Fibroblast of skin of abdomen (primary cell): ENCODE measurements at regions not wholly inside any gene's neighbourhood (a gene's known extent, or its start where the extent isn't known, plus 50 kb on each side); places are given as distances from the start of the nearest gene placed in this dataset.

Experiments
- DNase-seq: peaks from one replicate; pipeline ENCODE4 v3.0.0-alpha.2; 2013

DNA sequence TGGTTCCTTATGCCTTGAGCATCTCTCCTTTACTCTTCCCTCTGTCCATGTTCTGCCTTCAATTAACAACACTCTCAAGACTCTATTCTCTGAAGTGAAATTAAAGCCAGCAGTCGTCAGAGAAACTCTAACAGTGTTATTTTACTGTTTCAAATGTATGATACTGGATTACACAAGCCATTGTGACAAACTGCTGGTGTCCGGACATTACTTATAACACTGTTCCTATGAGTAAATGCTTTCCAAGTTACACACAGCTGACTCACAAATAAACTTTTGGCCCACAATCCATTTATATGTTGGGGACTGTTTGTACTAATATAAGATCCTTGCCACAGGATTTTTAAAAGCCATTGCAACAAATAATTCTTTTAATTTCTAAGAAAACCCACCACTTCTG, 63.2 kb upstream of the GHR start:
- DNase-seq = peak; percentile 36

DNA sequence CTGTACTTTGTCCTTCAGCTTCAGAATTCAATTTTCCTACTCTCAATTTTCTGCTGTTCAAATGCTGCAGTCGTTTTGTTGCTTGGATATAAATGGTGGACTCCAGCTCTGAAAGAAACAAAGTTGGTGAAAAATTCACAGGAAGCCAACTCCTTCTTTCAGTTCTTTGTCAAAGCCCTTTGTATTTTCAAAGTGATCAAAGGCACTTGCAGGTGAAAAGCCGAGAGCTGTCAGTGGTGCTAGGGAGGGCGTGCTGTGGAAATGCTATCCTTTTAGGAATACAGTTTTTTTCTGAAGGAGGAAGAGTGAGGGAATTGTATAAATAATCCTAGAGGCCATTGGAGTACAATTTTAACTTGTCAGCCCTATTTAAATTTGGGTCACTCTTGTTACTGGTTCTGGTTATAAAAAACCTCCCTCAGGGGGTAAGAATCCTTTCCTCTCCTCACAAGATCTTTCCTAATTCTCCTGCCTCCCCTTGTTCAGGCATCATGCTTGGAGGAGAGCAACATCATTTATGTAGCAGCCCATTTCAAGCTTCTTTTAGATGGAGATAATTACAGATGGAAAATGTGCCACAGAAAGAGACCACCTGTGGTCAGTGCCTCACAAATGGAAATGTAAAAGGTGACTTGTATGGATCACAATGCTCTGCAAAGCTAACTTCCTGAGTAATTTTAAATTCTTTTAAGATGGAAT, 62.5 kb upstream of the GHR start:
- DNase-seq = no peak

DNA sequence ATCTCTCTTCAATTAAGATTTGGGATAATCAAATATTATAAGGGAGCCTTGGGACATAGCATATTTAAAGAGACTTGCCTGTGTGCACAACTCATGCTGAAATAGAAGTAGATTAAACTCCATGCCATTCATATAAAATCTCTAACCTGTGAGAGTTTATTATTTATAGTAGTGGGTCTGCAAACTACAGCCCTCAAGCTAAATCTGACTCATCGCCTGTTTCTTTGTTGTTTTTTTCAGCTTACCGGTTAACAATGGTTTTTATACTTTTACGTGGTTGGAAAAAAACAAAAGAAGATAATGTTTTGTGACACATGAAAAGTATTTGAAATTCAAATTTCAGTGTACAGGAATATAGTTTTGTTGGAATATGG, 61.9 kb upstream of the GHR start:
- no peak for DNase-seq

DNA sequence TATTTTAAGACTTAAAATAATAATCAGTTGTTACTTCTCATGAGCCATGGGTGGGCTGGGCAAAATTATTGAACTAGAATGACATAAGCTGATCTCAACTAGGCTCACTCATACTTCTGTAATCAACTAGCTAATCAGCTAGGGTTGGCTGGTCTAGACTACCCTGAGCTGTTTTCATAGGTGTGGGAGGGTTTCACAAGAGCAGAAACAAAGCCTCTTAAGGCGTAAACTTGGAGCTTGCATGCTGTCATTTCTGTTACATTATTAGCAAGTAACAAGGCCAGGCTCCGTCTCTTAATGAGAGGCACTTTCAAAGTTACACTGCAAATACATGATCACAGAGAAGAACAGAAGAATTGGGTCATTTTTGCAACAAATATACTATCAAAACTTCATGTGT, 57.2 kb upstream of the GHR start:
- no peak for DNase-seq
